Endothelial cell of umbilical vein (primary cell): ENCODE measurements at regions not wholly inside any gene's neighbourhood (a gene's known extent, or its start where the extent isn't known, plus 50 kb on each side); places are given as distances from the start of the nearest gene placed in this dataset.

Source experiments
- BruUV-seq: library from RNA; stranded (reverse); fragments of 400-500 nt; replicated peaks from 2 replicates; lab custom pipeline; 2021; lab: Mats Ljungman, UMichigan
- CTCF ChIA-PET: fragments of 300-600, 350-600 bp; sonication (Branson Sonifier 250); formaldehyde crosslinking; loops from one replicate; lab custom pipeline; 2021; ENCODE audit warnings: antibody characterized with exemption, inconsistent platforms; lab: Charles Lee
- POLR2A ChIA-PET: fragments of 300-600, 350-600 bp; sonication (Branson Sonifier 250); formaldehyde crosslinking; loops from one replicate; lab custom pipeline; 2021; ENCODE audit warnings: antibody characterized with exemption, inconsistent platforms; lab: Charles Lee
- DNase-seq: peaks from one replicate; pipeline ENCODE4 v3.0.0-alpha.2; 2011; ENCODE audit warnings: low read depth, low spot score
- FAIRE-seq: peaks from 2 replicates; lab custom pipeline; 2011; peaks lifted over from hg19 to GRCh38; lab: Jason Lieb, UNC
- H2AFZ ChIP-seq: 2 replicates; pipeline ENCODE4 v1.6.0; 2012; ENCODE audit warnings: low read depth, low read length, control low read depth, inconsistent platforms
- H3K27ac ChIP-seq: 2 replicates; pipeline ENCODE4 v1.5.1; 2011; ENCODE audit warnings: low read depth, mild to moderate bottlenecking, control low read depth, low read length, moderate library complexity; ENCODE audit not compliant: insufficient read depth
- H3K27me3 ChIP-seq, 2 experiments: 2 replicates each; pipeline versions ENCODE4 v1.6.0 to v1.6.1; 2011; ENCODE audit warnings: low read length in 2 of 2, mixed read lengths in 1 of 2; ENCODE audit not compliant: control insufficient read depth in 2 of 2, insufficient read depth in 2 of 2
- H3K36me3 ChIP-seq, 2 experiments: 2 replicates in 1 of 2; 3 replicates in 1 of 2; pipeline ENCODE4 v1.5.1; 2011; ENCODE audit warnings: low read length in 2 of 2, mild to moderate bottlenecking in 1 of 2, moderate library complexity in 1 of 2; ENCODE audit not compliant: control insufficient read depth in 2 of 2, insufficient read depth in 2 of 2; ENCODE audit errors: extremely low read depth in 1 of 2
- H3K4me1 ChIP-seq: 3 replicates; pipeline ENCODE4 v1.5.1; 2011; ENCODE audit warnings: mild to moderate bottlenecking, low read length; ENCODE audit not compliant: control insufficient read depth, insufficient read depth; ENCODE audit errors: extremely low read depth
- H3K4me2 ChIP-seq: 2 replicates; pipeline ENCODE4 v1.6.1; 2011; ENCODE audit warnings: low read length, control low read depth, mixed read lengths; ENCODE audit not compliant: insufficient read depth
- H3K4me3 ChIP-seq, 3 experiments: fragments of 200-600 bp in 1 of 3; sonication (generic), shearing (Covaris generic) in 1 of 3; replicated peaks in 1 of 3; 2 replicates each; pipeline ENCODE4 v1.5.1; 2011 to 2016; ENCODE audit warnings: control low read depth in 3 of 3, low read length in 3 of 3, mild to moderate bottlenecking in 2 of 3, inconsistent platforms in 1 of 3, low read depth in 1 of 3, moderate library complexity in 1 of 3; ENCODE audit not compliant: insufficient read depth in 1 of 3
- H3K79me2 ChIP-seq: 2 replicates; pipeline ENCODE4 v1.6.0; 2012; ENCODE audit warnings: low read length, inconsistent platforms; ENCODE audit not compliant: control insufficient read depth, insufficient read depth
- H3K9ac ChIP-seq: replicated peaks from 2 replicates; pipeline ENCODE3; 2011; ENCODE audit warnings: low read length, control low read depth; ENCODE audit not compliant: insufficient read depth; ENCODE audit errors: extremely low read depth
- H3K9me1 ChIP-seq: replicated peaks from 3 replicates; pipeline ENCODE4 v1.6.0; 2011; ENCODE audit warnings: mild to moderate bottlenecking, low read length; ENCODE audit not compliant: control insufficient read depth, insufficient read depth; ENCODE audit errors: extremely low read depth
- H3K9me3 ChIP-seq: replicated peaks from 2 replicates; pipeline ENCODE4 v1.5.1; 2012; ENCODE audit warnings: low read length, inconsistent platforms; ENCODE audit not compliant: control insufficient read depth, insufficient read depth
- H4K20me1 ChIP-seq: replicated peaks from 2 replicates; pipeline ENCODE3; 2011; ENCODE audit warnings: mild to moderate bottlenecking, low read length; ENCODE audit not compliant: control insufficient read depth, insufficient read depth; ENCODE audit errors: extremely low read depth
- EZH2 ChIP-seq: IDR thresholded peaks from 2 replicates; pipeline ENCODE4 v1.6.1; 2012; ENCODE audit warnings: borderline replicate concordance, low read depth, mild to moderate bottlenecking, moderate library complexity, low read length, inconsistent platforms; ENCODE audit not compliant: severe bottlenecking
- FOS ChIP-seq: IDR thresholded peaks from 2 replicates; pipeline ENCODE4 v1.6.1; 2011; ENCODE audit warnings: mild to moderate bottlenecking, low read length, moderate library complexity, borderline replicate concordance; ENCODE audit not compliant: insufficient read depth
- GATA2 ChIP-seq: IDR thresholded peaks from 2 replicates; pipeline ENCODE4 v1.7.0; 2011; ENCODE audit warnings: low read depth, mild to moderate bottlenecking, moderate library complexity, mixed read lengths, low read length; ENCODE audit not compliant: insufficient read length, insufficient read depth
- JUN ChIP-seq: IDR thresholded peaks from 2 replicates; pipeline ENCODE4 v1.6.1; 2011; ENCODE audit warnings: borderline replicate concordance, low read depth; ENCODE audit not compliant: insufficient read length, insufficient read depth
- MYC ChIP-seq: IDR thresholded peaks from one replicate; pipeline ENCODE4 v1.6.1; 2011; ENCODE audit warnings: mild to moderate bottlenecking, low read depth, low read length
- POLR2A ChIP-seq: IDR thresholded peaks from 2 replicates; pipeline ENCODE4 v1.6.1; 2012; ENCODE audit warnings: low read depth, mild to moderate bottlenecking, control low read depth, low read length
- POLR2AphosphoS5 ChIP-seq: IDR thresholded peaks from 2 replicates; pipeline ENCODE4 v1.6.1; 2012; ENCODE audit warnings: low read depth, mild to moderate bottlenecking, control low read depth, low read length, moderate library complexity; ENCODE audit not compliant: insufficient read depth
- dilution Hi-C: fragments of 300-500 bp; cut with MboI; formaldehyde crosslinking; loops from one replicate; pipeline ENCODE4 v1.15.0; 2019; ENCODE audit warnings: low sequenced_read_pairs; ENCODE audit not compliant: extremely low pct_ligation_motif_present
- intact Hi-C: fragments of 100-400 bp; cut with micrococcal nuclease; formaldehyde crosslinking; loops from one replicate; pipeline ENCODE4 v1.10.0; 2022
- TF ChIP-seq, protein P1 (sequence below): IDR thresholded peaks from 2 replicates; pipeline ENCODE4 v1.6.1; 2011; ENCODE audit not compliant: insufficient read depth, insufficient read length
- TF ChIP-seq, protein P2 (sequence below), 2 donors: IDR thresholded peaks; 1 replicate in 1 of 2; 2 replicates in 1 of 2; pipeline ENCODE4 v1.5.1; 2011; ENCODE audit warnings: low read length in 2 of 2, mild to moderate bottlenecking in 2 of 2, moderate library complexity in 2 of 2, control low read depth in 1 of 2, inconsistent platforms in 1 of 2, low read depth in 1 of 2; ENCODE audit not compliant: insufficient read depth in 1 of 2; ENCODE audit errors: extremely low read depth in 1 of 2

DNA sequence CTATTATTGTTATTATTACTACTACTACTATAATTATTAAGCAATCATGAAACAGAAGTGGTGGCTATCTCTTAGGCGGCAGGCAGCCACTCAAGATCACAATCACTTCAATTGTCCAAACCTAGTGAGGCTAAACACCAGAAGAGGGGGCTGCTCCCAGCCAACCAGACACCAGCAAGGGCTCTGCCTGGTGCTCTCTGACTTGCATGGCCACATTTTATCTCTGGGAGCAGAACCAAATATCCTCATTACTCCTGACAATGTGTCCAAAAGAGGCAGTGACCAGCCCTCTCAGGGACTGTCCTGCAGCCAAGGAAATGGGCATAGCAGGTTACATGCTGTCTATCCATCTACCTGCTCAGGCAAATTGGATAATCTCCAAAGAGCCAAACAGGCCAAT is 187.4 kb upstream of the PDE1C start:
- intact Hi-C loops (no loop called here), dilution Hi-C loops (no loop called here)
- Histone ChIP-seq H3K9me1 (no peaks in the 10 kb centered on the region), H3K9ac (no peak overlapping the region), H3K4me1 (no peaks in the 10 kb centered on the region), H3K27ac (no peak overlapping the region), H4K20me1 (no peaks in the 10 kb centered on the region), H3K36me3 (no peaks in the 10 kb centered on the region), H3K27me3 (no peaks in the 10 kb centered on the region), H2AFZ (no peak overlapping the region), H3K9me3 (no peaks in the 10 kb centered on the region), H3K4me2 (no peak overlapping the region), H3K4me3 (no peak overlapping the region), H3K79me2 (no peaks in the 10 kb centered on the region)
- DNase-seq (no peak), FAIRE-seq (no peak)
- no peak for TF ChIP-seq MYC
- TF ChIP-seq FOS = no peak
- TF ChIP-seq POLR2AphosphoS5 = no peak
- TF ChIP-seq GATA2 = no peak
- TF ChIP-seq, protein P1, sequence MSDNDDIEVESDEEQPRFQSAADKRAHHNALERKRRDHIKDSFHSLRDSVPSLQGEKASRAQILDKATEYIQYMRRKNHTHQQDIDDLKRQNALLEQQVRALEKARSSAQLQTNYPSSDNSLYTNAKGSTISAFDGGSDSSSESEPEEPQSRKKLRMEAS = no peak
- no peak for TF ChIP-seq JUN
- no peak for TF ChIP-seq POLR2A
- TF ChIP-seq, protein P2, sequence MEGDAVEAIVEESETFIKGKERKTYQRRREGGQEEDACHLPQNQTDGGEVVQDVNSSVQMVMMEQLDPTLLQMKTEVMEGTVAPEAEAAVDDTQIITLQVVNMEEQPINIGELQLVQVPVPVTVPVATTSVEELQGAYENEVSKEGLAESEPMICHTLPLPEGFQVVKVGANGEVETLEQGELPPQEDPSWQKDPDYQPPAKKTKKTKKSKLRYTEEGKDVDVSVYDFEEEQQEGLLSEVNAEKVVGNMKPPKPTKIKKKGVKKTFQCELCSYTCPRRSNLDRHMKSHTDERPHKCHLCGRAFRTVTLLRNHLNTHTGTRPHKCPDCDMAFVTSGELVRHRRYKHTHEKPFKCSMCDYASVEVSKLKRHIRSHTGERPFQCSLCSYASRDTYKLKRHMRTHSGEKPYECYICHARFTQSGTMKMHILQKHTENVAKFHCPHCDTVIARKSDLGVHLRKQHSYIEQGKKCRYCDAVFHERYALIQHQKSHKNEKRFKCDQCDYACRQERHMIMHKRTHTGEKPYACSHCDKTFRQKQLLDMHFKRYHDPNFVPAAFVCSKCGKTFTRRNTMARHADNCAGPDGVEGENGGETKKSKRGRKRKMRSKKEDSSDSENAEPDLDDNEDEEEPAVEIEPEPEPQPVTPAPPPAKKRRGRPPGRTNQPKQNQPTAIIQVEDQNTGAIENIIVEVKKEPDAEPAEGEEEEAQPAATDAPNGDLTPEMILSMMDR (IDR thresholded peaks at IDR 0.05; ENCODE audit: extremely low read depth in 1 of 2, insufficient read depth in 1 of 2, low read depth in 1 of 2, low read length in 2 of 2) = no peak
- TF ChIP-seq EZH2 = no peak
- ChIA-PET CTCF (no interaction called here), POLR2A (no interaction called here)
- no TSS peak for BruUV-seq
